ENCODE measurements at regions not wholly inside any gene's neighbourhood (a gene's known extent, or its start where the extent isn't known, plus 50 kb on each side); places are given as distances from the start of the nearest gene placed in this dataset.

DNA sequence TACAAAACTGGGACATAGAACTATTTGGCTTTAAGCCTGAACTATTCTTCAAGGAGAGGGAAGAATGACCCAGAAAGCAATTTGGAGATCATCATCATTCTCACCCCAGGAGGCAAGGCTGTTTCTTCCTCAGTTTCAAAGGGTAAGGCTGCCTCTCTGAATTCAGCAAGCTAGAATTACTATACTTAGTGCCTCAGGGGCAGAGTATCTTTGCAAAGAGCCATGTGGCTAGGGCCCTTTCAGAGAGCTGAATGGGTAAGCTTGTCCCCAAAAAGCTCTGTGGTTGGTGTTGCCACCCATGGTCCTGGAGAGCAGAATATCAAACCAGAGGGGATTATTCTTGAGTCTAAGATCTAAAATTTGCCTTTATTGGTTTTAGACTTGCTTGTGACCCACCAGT lies 720.3 kb upstream of the ARPP21 start:
- DNase-seq = no peak

DNA sequence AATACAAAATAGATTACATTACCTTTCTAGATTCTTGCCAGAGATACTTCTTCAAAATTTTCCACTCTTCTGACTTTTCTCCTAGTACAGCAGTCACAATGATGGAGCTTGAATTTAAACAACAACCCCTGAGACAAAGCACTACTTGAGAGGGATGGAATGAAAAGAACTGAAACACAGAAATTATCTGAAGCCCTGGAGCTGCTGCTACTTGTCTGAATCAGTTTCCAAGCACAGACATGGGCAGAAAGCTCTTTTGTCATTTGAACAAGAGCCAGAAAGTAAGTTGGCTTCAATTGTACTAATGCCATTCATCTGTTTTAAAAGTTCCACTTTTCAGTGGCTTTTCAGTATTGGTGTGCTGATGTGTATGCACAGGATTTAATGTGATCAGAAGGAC lies 718.5 kb upstream of the ARPP21 start:
- DNase-seq = no peak

DNA sequence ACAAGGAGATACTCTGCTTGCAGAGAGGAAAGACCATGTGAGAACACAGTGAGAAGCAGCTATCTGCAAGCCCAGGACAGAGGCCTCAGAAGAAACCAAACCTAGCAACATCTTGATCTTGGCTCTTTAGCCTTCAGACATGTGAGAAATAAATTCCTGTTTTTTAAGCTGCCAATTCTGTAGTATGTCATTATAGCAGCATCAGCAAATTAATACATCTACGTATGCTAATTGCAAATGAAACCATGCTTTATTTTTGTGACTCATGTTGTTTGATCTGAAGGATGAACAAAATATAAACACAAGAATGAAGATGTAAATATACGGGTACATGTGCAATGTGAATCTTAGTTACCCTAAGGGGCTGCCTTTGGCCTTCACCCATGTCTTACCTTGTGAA lies 714.4 kb upstream of the ARPP21 start:
- DNase-seq = no peak

DNA sequence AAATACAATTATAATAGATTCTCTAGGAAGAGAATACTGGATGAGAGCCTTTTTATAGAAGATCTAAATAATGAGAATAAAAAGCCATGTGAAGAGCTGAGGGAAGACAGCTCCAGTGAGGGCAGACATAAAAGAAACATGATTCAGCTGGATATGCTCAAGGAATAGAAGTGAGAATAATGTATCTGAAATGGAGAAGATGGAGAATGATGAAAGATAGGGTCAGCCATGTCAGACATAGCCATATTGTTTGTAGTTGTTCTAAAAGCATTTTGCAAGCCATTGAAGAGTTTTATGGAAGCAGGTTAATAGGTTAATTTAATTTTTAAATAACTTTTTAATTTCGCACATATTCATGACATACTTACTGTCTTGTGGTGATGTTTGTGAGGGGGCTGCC lies 713.5 kb upstream of the ARPP21 start:
- DNase-seq = no peak

DNA sequence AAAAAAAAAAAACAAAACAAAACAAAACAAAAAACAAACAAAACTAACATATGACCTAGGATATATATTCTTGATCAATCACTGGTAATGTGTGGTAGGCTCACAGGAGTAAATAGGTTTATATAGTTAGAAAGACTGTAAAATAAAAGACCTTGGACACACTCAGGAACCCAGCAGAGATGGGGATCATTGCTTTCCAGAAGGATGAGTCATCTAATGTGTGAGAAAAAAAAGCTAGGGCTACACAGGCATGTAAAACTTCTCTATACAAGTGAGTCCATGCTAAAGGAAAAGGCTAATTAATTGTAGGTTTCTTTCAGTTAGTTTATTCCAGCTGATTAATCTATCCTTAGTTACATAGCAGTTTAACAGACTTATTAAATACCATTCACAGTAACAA lies 710.3 kb upstream of the ARPP21 start:
- no peak for DNase-seq

DNA sequence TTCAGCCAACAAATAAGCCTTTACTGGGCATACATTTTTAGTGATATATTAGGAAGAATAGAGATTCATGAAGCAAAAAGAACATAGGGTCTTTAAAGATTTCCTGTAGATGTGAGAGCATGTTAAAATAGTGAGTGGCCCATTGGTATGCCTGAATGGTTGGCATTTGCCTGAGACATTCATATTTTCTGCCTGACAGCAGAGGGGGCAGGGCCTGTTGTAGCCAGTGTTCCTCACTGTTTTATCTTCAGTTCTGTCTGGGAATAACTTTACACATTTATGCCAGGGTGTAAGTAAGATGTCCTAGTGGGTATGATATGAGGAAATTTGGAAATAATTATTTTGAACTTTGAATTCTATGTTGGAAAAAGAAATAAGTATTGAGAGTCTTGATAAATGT lies 704.7 kb upstream of the ARPP21 start:
- no peak for DNase-seq

DNA sequence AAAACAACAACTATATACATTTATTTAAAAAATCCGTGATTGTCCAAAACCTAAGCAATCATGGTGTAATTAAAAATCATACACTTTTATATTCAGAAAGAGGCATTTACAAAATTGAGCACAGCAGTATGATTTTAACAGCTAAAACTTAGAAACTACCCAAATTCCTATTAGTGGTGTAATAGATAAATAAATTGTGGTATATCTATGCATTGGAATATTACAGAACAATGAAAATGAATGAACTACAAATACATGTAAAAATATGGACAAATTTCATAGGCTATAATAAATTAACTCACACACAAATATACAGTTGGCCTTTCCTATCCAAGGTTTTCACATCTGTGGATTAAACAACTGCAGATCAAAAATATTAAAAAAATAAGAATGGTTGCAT lies 700.5 kb upstream of the ARPP21 start:
- DNase-seq = no peak

DNA sequence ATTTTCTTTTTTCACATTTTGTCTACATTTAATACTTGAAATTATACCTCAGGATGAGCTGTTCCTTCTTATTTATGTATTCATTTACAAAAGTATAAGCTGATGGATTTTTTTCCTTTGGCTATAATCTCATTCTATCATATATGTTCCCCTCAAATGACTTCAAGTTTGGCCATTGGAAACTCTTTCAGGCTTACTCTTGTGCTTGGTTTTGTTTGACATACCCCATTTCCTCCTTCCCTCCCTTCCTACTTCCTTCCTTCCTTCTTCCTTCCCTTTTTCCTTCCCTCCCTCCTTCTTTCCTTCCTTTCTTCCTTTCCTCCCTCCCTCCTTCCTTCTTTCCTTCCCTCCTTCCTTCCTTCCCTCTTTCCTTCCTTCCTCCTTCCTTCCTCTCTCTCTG lies 697.1 kb upstream of the ARPP21 start:
- DNase-seq = no peak

DNA sequence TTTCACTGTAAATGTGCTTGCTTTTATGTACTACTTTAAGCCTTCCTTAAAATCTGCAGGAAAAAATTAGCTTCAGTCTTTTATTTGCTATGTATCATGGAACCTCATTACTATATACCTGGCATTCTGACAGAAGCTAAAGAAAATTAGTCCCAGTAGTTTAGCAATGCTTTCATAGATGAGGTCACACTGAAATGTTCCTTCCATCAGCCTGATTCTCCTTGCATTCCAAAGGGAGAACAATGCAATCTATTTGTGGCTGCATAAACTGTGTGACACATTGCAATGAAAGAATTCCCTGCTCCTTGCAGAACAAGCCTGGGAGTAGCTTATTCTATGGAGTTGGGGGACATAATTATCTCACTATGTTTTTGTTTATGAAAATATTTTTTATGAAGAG lies 691.5 kb upstream of the ARPP21 start:
- no peak for DNase-seq

DNA sequence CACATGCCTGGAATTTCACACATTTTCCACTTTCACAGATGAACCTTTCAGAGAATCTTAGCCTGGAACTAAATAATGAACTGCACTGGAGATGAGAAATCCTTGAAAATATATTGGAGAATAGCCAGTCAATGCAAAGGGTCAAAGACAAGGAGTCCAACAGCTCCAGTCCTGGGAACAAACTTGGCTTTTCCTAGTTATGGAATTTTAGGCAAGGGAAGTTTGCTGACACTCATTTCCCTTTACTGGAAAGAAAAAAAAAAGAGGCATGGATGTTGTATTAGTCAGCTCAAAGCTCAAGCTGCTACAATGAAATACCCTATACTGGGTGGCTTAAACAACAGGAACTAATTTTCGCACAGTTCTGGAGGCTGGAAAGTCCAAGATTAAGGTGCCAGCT lies 690.8 kb upstream of the ARPP21 start:
- no peak for DNase-seq

DNA sequence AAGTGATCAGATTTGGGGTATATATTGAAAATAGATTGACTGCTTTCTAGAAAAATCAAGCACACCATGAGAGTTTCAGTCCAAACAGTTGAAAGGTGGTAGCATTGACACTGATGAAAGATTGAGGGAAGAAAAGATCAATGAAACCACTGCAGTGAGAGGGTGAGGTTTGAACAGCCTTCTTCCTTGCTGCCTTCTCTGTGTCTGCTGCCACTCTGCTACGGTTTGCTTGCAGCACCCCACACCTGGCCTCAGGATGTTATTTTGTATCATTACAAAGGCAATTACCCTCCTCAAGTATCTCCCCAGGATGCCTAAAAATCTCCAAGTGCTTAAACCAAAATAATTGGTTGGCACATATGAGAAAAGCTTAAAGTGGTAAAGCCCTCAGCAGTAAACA lies 683.6 kb upstream of the ARPP21 start:
- no peak for DNase-seq

DNA sequence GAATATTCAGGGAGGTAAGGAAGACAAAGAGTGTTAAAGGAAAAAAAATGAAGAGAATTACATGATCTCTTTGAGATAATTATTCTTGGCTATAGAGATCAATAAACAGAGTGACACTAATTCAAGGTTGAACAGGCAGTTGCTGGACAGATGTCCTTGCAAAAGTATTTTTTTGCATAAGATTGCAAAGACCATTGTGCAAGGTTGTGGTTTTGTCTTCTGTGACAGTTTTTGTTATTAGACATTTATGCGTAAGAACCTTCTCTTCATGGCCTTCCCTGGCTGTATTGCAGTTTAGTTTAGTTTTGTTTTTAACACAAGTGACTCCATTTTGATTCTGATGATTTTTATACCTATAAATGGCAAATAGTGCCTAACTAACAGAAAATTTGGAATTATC lies 682.8 kb upstream of the ARPP21 start:
- no peak for DNase-seq

DNA sequence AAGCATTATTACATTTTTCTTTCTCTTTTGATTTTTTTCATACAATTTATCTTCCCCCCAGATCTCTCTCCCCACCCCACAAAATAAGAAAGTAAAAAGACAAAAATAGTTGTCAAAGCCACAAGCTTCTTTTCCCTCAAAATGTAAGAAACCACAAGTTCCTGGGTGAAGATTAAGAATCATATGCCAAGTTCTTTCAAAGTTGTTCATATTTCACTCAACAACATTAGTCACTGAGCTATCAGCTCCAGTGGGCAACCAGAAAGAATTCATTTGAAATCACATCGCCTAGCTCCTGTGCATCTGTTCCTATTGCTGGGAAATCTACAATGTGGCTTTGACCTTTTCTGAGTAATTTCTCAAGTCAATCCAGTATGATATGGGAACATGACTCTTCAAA lies 681.6 kb upstream of the ARPP21 start:
- DNase-seq = no peak

DNA sequence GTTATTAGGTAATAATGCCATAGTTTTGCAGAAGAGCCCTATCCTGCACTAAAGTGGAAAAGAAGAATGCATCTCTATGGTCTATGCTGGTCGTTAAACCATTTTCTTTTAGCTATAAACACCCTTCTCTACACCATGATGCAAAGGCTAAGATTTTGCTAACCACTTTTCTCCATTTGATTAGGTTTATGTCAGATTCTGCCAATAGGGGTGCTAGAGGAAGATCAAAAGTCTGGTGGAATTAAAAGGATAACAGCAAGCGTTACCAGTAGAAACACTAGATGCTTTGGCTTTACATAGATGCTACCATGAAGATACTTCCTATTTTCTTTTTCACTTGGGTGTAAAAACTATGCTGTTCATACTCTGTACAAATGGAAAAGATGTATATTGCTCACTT lies 669.8 kb upstream of the ARPP21 start:
- DNase-seq = no peak

DNA sequence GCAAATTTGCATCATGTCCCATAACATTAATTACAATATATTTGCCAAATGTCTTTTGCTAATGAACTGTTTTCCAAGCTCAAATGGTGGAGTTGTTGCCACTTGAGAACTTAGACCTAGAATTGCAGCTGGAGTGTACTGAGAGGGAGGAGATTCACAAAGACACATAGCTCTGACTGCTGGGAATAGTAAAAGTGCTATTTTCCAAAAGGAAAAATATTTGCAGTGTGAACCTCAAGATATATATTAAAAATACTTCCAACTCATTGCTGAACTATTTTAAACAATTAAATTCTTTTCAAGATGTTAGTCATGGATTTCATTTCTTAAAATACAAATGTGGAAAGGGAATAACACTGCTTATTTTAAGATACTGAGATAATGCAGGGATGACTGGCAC lies 666.8 kb upstream of the ARPP21 start:
- DNase-seq = no peak

DNA sequence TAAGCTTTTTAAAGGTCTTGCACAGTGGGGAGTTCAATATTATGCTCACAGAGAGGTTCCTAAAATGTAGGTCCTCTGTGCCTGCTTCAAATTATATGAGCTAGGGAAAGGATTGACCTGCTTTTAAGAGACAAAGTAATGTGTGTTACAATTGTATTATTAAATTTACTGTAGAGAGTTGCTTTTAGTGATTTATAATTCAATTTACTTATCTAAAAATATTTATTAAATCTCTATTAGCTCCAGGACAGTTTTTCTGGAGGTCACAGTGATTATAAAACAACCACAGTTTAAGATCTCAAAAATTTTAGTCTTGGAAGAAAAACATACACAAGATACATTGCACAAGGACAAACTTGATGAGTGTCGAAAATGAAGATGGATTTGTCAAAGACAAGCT lies 665.7 kb upstream of the ARPP21 start:
- no peak for DNase-seq

DNA sequence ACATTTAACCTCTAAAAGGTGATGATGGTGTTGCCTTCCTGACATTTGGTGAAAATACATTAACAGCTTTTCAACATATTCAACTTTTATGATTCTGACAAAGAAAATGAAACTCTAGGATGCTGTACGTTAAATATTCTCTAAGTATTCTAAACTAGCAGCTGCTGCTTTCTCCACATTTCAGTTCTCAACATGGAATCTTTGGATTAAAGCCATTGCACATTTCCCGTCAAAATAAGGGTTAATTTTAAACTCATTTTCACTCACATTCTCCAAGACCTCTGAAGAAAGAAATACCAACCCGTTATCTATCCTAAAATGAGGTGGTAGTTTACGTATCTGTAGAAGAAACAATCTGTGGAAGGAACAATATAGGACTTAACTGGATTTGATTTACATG lies 655.7 kb upstream of the ARPP21 start:
- DNase-seq = no peak

DNA sequence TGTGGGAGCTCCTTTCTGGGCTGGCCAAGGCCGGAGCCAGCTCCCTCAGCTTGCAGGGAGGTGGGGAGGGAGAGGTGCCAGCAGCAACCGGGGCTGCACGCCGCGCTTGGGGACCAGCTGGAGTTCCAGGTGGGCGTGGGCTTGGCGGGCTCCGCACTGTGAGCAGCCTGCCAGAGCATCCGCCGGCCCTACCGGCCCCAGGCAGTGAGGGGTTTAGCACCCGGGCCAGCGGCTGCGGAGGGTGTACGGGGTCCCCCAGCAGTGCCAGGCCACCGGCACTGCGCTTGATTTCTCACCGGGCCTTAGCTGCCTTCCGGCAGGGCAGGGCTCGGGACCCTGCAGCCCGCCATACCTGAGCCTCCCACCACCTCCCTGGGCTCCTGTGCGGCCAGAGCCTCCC lies 651.0 kb upstream of the ARPP21 start:
- no peak for DNase-seq

DNA sequence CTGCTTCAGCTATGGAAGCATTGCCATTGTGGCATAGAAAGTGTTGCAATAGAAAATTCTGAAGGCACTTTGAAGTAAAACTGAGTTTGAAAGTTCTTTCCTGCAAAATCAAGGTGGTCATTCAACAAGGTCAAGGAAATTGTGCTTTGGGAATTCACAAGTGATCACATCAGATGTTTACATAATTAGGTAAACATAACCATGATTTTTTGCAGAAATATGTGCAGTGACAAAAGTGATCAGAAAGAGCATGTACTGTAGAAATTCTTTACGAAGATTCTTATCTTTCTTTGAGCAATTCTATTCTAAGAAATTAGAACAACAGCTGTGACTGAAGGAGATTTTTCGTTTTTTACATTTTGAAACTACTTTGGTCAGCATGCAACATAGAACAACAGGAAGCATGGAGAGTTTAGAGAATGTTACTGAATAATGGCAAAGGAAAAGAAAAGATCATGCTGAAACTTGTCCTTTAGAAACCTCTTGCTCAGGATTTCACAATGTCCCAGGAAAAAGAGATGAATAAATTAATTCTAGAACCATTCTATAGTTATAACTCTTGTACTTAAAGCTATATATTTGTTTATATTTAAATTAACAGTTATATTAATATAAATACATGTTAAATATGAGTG lies 643.4 kb upstream of the ARPP21 start:
- no peak for DNase-seq

DNA sequence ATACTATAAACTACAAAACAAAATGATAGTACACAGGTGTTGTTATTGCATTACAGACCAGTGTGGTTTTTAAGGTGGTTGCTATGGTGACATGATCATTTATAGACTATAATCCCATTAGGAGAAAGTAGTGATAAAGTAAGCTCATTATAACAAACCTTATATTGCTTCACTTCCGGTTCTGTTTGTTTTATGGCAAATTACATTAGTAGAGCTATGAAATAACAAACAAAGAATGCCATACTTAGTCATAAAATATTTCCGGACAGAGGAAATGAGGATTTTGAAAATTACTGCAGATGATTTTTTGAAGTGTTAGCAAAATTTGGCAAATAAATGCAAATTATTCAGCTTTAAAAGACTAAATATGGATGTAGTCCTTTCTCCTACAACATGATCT lies 640.4 kb upstream of the ARPP21 start:
- DNase-seq = no peak

DNA sequence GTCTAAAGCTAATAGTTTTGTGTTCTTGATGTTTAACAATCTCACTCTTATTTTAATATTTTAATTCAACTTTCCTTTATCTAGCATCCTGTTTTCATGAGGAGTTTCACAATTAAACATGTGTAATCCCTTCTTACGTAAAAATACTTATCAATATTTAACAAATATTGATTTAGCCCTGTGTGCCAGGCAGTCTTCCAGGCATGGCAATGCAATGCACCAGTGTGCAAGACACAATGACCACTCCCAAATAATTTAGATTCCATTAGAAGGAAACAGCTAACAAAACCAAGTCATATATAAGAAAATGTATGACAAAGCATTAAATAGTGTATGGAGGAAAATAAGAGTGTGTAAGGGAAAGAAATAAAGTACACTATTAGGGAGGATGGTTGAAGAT lies 627.1 kb upstream of the ARPP21 start:
- no peak for DNase-seq

DNA sequence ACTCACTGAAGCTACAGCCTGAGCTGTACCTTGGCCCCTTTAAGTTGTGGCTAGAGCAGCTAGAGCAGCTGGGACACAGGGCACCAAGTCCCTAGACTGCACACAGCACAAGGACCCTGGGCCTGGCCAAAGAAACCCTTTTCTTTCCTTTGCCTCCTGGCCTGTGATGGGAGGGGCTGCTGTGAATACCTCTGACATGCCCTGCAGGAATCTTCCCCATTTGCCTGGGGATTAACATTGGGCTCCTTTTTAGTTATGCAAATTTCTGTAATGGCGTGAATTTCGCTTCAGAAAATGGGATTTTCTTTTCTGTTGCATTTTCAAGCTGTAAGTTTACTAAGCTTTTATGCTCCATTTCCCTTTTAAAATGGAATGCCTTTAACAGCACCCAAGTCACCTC lies 611.2 kb upstream of the ARPP21 start:
- DNase-seq = no peak

DNA sequence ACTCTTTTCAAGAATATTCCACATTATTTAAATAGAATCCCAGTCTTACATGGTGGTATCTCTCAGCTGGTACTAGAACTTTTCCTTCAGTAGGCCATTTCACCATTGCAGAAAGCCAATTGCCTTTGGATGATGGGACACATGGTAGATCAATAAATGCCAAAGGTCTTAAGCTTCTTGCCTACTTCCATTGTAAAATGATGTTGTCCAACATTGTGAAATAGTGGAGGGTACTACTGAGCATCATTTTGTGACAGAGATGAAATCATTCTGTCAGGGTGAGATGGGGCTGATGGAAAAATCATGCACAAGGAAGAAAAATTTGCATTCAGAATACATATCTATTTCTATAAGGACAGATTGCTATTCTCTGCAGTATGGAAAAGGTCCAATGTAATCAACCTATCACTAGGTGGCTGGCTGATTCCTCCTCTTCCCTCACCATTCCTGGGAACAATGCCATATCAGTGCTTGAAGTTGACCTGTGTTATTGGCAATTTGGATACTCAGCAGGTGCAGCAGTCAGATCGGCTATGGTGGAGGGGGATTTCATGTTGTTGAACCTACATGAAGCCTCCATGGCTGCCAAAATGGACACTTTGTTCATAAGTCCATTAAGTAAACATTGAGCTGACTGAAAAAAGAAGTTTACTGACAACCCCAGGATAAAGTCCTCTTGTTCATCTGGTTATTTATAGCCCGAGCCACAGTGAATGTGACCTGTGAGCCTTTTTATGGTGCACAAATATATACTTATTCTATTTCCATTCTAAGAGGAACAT lies 596.9 kb upstream of the ARPP21 start:
- DNase-seq = peak; percentile 68

DNA sequence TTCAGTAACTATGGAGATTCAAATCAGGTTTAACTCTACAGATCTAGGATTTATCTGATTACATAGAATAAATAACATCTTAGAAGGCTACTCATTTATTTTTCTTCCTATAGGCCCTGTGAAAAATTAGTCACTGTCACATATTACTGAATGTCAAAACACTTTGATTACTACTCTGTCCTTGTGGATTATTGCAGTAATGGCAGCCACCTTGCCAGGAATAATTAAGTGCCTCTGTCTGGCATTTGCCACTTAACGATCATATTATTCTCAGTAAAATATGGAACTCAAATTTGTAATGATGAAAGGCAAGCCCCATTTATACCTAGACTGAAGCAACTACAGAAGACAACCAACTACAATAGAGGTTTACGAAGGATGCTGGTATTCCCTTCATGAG lies 596.3 kb upstream of the ARPP21 start:
- no peak for DNase-seq

DNA sequence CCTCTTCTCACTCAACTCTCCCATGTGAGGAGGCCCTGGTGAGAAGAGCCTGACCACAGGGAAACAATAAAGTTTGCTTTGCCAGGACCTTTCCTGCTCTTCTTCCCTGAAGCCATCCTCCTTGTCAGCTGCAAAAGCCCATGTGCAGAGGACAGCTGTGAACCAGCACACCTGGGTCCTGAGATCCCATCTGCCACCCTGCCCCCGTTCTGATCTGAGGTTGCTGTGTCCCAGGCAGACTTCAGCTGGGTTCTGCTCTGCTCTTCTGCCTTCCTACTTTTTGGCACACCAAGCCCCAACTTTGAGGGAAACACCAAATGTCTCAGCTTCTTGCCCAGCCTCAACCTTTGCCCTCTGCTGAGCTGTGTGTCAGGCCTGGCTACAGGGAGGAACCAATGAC lies 595.1 kb upstream of the ARPP21 start:
- DNase-seq = no peak
